HG03139 (cell line): ENCODE measurements at regions not wholly inside any gene's neighbourhood (a gene's known extent, or its start where the extent isn't known, plus 50 kb on each side); places are given as distances from the start of the nearest gene placed in this dataset.

Experiments
- ATAC-seq: cut with Tn5 transposase; IDR thresholded peaks from one replicate; pipeline ENCODE4 v1.9.1; 2021; ENCODE audit not compliant: unreplicated experiment

DNA sequence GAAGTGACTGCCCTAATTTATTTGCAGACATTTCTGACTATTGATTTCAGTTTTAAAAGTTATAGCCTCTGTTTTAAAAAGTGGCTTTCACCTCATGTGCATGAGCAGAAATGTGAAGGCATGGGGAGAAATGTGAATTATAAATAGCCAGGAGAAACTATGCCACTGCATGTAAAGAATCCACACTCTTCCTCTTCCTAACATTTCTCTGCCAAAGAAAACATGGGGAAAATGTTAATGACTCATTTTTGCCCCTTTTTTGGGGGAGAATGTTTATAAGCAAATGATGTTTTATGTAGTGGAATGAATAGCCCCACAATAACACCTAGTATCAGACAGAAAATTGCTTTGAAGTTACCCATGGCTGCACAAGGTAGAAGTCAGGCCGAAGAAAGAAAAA is 249.0 kb upstream of the TANK start:
- no peak for ATAC-seq

- ATAC-seq, result no peak
These were observed 248.0 kb upstream of the TANK start for GRCh38 chr2:160912276-160912675.

DNA sequence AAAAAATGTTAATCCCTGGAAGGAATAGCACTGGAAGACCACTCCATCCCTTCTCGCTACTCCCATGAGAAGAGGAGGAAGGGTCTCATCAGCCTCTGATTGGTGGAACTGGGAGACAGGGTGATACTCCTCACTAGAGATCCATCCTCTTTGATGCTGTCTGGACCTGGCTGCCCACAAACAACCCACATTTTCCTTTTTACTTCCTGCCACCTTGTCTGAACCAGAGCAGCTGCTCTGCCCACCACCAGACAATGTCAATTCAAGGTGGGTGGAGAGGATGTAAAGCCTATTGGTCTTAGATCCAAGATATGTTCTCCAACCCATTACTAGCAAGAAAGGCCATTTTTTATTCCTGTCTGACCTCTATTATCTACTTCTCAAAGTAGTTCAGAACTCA is 246.9 kb upstream of the TANK start:
- ATAC-seq, result no peak

DNA sequence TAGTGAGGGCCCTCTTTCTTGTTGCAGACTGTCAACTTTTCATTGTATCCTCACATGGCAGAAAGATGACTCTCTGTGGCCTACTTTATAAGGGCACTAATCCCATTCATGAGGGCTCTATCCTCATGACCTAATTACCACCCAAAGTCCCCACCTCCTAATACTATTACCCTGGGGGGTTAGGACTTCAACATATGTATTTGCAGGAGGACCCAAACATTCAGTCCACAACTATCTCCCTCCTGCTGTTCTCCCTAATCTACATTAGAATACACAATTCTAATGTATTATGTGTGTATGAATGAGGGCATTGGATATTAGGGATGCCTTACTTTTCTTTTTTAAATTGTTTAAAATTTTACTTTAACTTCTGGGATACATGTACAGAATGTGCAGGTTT is 246.0 kb upstream of the TANK start:
- no peak for ATAC-seq

DNA sequence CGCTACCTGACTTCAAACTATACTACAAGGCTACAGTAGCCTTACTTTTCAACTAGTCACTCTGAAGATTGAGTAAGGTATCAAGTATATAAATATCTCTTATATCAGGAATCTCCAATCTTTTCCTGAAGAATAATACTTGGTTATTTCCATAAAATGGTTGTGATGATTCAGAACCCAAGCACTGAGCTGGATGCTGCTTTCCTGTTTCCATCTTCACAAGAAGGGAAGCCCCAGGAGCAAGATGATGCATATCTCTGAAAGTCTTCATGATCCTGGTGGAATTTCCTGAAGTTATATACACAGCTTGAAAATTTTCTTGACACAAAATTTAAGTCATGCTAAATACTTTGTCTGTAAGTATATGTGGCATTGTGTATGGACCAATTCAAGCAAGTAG is 243.9 kb upstream of the TANK start:
- ATAC-seq, result no peak

DNA sequence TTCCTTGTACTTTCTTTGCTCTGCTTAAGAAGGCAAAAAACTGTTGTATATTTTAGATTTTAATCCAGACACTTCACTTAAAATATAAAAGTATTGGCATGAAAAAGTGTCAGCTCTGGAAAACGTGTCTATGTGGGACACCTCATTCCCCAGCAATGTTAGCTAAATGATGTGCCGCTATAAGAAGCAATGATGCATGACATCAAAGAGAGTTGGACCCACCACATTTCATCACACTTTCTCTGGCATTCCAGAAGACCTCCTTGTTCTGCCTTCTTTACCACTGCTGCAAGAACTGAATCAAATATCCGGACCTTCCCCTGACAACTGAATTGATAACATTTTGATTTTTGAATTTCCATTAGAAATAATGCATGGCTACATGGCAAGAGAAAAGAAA is 242.4 kb upstream of the TANK start:
- ATAC-seq, result no peak

DNA sequence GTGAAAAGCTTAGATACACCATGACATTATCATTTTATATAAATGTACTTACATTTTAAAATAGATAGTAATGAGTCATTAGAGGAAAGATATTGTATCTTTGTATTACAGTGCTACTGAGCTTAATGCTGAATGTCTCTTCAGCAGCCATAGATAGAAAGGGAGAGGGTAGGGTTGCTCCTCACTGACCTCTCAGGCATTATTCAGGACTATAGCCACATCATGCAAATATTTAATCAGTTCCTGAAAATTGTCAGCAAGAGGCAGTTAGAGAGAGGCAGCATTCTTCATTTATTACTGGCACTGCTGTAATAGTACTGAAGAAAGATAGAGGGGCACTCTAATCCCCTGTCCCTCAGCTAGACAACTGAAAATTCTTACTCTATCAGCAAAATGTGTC is 242.0 kb upstream of the TANK start:
- no peak for ATAC-seq

DNA sequence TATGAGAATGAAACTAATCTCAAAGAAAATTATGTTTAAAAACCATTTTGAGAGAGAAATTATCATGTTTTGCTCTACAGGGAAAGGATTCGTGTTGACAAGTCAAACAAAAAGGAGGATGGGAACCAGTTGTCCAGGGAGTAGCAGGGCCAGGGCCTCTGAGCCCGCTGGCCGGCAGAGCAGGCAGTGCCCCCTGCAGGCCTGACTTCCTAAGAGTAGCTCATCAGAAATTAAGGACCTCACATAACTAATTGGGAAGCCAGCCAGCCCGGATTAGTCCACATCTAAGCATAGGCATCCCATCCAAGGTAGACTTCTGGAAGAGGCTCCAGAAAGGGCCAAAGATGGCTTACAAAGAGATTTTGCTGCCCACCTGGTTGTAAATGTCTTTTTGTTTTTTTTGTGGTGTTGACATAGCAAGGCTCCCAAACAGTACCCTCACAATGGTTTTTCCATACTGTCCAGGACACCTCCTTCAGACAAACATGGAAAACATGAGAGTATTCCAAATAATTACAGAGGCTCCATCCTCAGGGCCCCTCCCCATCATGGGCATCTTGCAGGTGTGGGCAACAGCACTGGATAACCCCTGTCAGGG is 241.2 kb upstream of the TANK start:
- ATAC-seq, result no peak

GRCh38 chr2:160920061-160920460 is 240.2 kb upstream of the TANK start:
- ATAC-seq, result no peak

GRCh38 chr2:160920791-160921303 is 239.4 kb upstream of the TANK start:
- ATAC-seq, result no peak

GRCh38 chr2:160921386-160921964 is 238.8 kb upstream of the TANK start:
- ATAC-seq, result no peak

GRCh38 chr2:160924936-160925353 is 235.3 kb upstream of the TANK start:
- no peak for ATAC-seq

- no peak for ATAC-seq
These were observed 234.3 kb upstream of the TANK start for GRCh38 chr2:160925956-160926355.

GRCh38 chr2:160927324-160927723 is 232.9 kb upstream of the TANK start:
- ATAC-seq, result no peak

GRCh38 chr2:160928854-160929301 is 231.3 kb upstream of the TANK start:
- ATAC-seq, result no peak

GRCh38 chr2:160931531-160931930 is 228.7 kb upstream of the TANK start:
- ATAC-seq, result no peak

- no peak for ATAC-seq
These were observed 227.3 kb upstream of the TANK start for GRCh38 chr2:160932960-160933359.

DNA sequence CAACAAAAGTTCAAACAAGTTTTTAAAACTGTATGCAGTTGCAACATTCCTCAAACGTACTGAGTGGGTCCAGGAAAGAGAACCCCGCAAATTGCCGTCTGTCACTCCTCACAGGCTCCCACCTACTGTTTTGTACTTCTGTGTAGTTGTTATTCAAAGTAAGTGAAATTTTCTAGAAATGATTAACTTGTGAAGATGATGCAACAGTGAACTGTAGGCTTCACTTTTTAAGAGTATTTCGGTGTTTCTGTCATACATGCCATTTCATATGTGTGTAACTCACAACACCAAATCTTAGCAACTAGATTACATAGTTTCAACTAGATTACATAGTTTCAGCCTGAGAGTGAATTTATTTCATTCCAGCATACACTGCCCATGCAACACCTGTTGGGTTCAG is 226.0 kb upstream of the TANK start:
- no peak for ATAC-seq

DNA sequence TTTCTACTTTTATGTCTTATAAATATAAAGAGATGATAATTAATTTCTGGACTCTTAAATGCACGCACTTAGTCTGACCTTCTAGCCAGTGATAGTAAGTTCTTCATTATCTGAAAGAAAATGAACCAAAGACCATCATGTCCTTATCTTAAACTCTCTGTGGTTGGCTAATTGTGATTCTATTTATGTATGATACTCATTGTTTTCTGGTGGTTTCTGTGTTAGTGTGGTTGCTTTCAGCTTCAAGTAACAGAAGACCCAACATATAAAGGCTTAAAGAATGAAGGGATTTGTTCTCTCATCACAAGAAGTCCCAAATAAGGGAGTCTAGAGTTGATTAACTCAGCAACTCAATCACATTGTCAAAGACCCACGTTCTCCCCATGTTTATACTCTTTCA is 225.2 kb upstream of the TANK start:
- no peak for ATAC-seq

DNA sequence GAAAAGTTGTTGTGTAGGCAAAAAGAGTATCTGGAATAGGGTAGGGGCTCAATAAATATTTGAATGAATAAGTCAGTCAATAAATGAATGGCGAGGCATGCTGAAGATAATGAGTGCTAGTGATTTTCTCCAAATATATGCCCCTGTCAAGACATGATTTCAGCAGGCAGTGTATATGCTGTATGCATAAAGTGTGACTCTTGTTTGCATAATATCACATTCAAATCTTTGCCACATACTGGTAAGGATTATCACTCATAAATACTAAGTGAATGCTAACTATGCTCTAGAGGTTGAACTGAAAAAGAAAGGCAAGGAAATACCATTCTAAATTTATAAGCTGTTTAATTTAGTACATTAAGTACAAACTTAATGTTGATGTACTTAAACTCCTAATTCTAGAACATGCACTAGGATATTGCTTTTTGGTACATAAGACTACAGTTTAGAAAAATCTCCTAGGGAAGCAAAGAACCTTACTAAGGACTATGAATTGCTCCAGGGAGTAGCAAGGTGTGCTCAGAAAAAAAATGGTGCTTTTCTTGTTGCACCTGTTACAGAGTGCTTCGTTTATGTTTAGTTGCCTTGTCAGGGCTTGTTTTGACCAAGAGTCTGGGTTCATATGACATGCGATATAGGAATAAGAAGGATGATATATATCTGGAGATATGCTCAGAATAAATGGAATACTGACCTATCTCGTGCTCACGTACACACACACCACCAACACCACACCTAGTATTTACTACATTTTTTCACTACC is 224.0 kb upstream of the TANK start:
- ATAC-seq, result no peak

- ATAC-seq, result no peak
These were observed 220.0 kb upstream of the TANK start for GRCh38 chr2:160940271-160940670.

- no peak for ATAC-seq
These were observed 219.5 kb upstream of the TANK start for GRCh38 chr2:160940699-160941098.
